Suppressor macrophage (primary cell): ENCODE measurements at regions not wholly inside any gene's neighbourhood (a gene's known extent, or its start where the extent isn't known, plus 50 kb on each side); places are given as distances from the start of the nearest gene placed in this dataset.

Experiments
- DNase-seq, 4 experiments: peaks; one replicate each; pipeline ENCODE4 v3.0.0-alpha.2; 2020 to 2022

DNA sequence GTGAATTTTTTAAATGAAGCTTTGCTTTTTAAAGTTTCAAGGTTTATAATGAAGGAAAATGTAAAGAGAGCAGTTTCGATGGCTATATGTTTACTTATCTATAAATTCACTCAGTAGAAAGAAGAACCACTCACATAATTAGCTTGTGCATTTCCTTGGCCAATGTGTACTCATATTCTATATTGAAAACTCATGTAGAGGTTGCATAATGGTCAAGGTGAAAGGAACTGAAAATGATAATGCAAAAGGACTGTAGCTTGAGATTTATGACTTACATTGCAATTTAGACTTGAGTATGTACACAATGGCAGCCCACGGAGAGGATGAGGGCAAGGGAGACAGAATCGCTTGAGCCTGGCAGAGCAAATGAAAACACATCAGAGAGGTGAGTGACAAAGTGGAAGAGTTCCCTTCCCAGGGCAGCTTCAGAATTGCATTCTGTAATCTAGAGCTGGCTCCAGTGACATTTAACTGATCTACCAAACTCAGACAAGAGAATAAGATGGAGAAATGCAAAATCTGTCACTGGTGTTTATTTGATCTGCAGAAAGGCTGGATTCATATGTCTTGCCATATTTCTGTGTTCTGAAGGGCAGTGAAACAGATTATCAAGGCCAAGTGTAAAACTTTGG, 191.8 kb downstream of the TMEM200A start:
- DNase-seq, result no peak

DNA sequence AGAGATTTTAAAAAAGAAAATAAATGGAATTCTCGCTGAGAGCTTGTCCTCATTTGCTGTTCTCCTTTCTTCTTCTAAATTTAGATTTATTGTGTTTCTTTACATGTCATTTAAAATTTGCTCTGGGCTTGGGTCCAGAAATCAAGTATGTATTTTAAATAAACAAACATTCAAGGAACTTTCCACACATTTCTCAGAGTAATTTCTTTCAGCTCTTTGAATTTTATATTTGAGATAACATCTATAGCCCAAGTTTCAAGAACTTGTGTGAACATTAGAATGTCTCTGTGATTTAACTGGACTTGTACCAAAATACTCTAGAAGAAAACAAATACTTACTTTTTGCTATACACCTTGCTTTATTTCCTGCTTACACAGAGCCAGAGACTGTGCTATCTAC, 192.3 kb downstream of the TMEM200A start:
- no peak for DNase-seq

DNA sequence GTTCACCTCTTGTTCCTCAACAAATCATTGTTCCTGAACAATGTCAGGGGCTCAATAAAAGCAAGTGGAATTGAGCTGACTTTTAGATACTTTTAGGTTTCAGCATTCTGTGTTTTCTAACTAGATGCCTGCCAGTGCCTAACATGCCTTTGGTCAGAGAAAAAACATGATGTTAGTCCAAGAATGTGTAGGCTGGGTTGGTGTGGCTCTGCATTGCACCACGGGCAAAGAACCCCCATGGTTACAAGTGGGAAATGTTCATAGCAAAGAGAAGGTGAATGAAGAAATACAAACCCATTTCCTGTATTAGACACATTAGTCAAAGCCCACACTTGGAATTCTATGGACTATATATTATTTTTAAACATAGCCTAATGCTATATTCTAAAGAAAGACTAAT, 193.3 kb downstream of the TMEM200A start:
- DNase-seq, result no peak

DNA sequence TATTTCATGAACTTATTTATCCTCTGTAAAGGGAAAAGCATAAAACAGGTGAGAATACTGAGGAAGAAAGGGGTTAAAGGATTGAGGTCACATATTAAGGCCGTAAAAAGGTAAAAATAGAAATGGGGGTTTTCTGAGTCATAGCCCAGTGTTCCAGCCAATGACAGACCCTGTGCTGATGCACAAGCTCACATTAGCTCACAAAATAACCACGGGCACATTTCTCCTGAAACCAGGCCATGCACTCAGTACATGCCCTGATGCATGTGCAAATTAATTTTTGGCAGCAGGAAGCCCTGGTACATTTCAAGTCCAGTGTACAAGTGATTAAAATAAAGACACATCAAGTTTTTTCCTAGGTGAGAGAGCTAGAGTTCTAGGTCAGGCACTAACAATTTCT, 194.4 kb downstream of the TMEM200A start:
- DNase-seq, result no peak

GRCh38 chr6:130561159-130561558, 195.3 kb downstream of the TMEM200A start:
- DNase-seq, result peak; percentile 9 to 44 (median 26)

- DNase-seq, result no peak
Observed at GRCh38 chr6:130565696-130566095, 199.9 kb downstream of the TMEM200A start.

DNA sequence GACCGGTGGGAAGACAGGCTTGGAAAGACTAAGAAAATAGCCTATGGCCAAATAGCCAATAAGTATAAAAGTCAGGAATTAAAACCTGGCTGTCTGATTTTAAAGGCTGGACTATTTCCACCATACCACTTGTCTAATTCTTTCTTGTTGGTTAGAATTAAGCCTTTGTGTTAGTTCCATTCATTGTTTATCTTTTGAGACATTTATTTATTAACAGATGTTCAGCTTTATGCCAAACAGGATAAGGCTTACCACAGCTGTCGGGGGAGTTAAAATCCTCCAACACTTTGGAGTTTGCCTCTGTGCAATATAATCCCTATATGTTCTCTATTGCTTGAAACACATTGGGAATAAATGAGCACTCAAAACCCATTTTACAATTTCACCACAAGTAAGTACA, 208.3 kb downstream of the TMEM200A start:
- no peak for DNase-seq

DNA sequence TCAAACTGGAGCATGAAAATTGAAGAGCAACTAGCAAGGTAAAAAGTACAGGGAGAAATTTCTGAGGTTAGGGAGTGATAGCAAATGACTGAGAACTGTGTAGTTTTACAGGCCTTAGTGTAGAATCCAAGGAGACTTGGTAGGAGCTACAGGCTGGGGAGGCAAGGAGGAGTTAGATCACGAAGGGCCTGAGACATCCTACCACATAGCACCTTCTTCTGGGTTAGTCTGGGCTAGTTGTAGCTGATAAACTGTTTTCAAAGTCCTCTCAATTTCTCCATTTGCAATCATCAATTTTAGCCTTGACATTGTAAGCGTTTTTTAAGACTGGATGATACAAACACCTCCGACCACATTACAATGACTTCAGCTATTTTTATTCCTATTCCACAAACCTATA, 209.7 kb downstream of the TMEM200A start:
- no peak for DNase-seq

DNA sequence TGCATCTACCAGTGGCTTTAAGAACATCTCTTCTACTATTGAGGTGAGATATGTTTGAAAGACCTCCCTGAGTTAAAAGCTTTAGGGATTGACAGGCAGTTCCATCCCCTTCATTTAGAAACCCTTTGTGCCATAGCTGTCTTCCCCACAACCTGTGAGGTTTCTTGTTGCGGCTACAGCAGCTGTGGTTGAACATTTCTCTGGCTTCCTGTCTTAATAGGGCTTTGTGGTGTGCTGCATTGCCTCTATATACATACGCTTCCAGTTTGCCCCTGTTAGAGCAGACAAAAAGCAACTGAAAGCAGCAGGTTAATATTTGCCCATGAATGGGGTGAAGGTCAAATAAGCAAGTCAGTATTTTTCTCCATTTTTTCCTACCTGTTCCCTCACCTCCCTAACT, 210.2 kb downstream of the TMEM200A start:
- no peak for DNase-seq

GRCh38 chr6:130577178-130577919, 211.5 kb downstream of the TMEM200A start:
- no peak for DNase-seq

DNA sequence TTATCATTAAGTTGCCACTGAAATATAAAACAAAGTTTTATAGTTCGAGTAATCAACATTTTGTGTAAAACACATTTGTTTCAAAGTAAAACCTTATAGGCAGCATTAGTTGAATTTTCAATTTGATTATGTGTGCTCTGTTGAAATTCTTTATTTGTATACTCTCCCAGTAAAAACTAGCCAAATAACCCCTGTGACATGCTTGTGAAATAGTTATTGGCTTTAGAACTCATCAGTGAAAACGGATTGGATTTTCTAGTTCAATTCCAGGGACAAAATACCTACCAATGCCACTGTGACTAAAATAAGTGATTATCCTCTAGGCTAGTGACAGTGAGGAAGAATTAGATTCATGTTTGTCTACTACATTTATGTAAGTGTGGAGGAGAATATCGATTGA, 212.9 kb downstream of the TMEM200A start:
- DNase-seq, result no peak

- no peak for DNase-seq
Observed at GRCh38 chr6:130583268-130583667, 217.5 kb downstream of the TMEM200A start.

GRCh38 chr6:130585587-130585986, 219.8 kb downstream of the TMEM200A start:
- no peak for DNase-seq

DNA sequence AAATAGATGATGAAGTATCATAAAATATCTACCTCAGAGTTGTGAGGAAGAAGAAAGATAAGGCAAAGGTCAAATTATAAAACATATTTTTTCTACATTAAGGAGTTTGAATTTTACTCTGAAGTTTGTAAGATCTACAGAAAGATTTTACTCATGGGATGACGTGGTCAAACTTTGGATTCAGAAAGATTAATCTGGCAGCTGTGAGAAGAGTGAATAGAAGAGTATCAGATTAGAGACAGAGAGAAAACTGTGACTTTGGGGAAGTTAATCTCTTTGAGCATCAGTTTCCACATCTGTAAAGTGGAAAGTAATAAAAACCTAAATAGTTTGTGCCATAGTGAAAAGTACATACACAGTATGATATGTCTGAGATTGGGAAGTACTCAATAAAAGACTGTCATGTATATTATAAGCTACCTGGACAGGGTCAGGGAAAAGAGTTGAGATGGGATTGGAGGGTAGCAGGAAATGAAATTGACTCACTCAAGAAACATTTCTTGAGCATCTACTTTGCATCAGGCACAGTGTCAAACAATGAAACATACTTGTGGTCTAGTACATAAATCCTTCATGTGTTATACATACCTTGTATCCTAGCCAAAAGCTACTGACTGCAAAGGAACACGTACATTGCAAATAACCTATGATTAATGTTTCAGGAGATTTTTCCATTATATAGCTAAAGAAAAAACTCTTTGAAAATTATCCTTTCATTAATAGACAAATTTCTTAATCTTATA, 222.1 kb downstream of the TMEM200A start:
- DNase-seq, result no peak

DNA sequence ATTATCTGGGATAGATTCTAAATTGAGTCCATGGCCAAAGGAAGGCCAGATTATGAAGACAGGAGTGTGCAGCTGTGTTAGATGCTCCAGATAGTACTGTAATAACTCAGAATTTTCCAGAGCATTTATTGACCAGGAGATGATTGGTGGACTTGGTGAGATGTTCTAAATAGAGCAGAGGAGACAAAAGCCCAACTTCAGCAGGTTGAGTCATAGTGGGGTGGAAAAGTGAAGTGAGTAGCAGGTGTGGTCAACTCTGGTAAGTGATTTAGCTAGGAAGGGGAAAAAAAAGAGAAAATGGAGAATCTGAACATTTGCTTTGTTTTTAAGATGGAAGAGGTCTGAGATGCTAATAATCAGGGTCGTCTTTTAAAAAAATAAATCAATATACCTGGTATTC, 227.4 kb downstream of the TMEM200A start:
- no peak for DNase-seq

DNA sequence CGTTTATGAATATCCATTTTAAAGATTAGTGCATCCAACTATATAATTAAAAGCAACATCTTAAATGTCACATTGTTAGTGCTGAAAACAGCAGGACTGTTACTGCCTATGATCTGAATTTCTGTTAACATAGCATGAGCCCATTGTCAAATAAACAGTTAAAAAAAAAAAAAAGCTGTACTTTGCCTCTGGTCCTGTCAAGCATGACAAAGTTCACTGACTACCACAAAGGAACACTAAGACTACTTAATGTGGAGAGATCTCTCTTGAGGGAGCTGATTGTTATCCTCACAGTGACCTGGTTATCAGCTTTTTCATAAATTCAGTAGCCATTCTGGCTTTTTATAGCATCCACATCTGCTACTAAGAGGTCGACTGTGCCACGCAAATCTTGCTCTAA, 228.1 kb downstream of the TMEM200A start:
- no peak for DNase-seq

DNA sequence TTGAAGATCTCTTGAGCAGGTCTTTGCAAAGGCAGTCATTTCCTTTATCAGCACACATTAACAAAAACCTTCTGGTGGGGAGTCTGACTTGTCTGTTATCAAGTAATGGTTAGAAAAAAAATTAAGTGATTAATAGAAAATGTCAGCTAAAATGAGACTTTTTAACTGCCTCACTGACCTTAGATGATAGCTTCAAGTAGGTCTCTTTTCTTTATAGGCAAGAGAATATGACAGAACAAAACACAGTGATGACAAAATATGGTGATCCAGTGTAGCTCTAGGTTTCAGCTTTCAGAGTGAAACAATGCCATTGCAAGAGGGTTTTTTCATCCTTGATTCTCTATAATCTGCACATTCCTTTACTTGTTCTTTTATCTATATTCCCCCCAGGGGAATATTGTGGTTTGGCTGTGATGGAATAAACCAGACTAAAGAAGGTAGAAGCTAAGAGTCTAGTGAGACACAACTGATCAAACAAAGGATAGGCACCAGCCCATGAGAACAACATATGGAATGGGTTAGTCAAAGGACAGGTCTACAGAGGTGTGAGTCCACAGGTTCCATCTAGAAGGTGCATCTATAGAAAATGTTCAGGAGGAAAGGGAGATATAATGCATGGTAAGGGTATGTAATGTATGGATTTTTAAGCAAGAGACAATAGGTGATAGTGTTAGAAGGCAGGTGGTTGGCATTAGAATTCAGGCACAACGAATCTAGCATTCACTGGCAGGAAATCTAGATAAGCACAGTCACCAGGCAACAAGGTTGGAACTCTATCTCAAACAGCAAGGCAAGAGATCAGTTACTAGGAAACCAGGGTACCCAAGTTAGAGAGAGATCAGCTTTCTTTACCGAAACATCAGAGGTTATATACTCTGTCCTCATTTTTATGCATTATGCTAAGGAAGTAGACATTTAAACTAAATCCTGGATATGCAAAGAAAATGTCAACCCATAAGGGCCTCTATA, 228.9 kb upstream of the SMLR1 start:
- DNase-seq, result no peak

DNA sequence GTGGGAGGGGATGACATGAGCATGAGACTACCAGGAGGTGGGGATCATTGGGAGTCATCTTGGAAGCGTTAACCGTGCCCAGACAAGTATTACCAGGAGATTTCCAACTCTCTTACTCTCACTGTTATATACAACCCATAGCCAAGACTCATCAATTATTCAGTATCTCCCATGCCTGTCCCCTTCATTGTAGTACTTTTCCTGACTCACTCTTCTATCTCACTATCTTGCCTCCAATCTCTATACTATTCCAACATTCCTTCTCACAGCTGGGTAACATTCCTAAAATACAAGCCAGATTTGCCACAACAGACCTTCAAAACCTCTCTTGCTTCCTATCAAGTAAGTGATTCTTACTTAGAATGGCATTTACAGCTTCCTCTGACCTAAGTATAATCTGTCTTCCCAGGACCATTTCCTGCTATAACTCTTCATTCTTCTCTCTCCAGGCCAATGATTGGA, 226.3 kb upstream of the SMLR1 start:
- no peak for DNase-seq

DNA sequence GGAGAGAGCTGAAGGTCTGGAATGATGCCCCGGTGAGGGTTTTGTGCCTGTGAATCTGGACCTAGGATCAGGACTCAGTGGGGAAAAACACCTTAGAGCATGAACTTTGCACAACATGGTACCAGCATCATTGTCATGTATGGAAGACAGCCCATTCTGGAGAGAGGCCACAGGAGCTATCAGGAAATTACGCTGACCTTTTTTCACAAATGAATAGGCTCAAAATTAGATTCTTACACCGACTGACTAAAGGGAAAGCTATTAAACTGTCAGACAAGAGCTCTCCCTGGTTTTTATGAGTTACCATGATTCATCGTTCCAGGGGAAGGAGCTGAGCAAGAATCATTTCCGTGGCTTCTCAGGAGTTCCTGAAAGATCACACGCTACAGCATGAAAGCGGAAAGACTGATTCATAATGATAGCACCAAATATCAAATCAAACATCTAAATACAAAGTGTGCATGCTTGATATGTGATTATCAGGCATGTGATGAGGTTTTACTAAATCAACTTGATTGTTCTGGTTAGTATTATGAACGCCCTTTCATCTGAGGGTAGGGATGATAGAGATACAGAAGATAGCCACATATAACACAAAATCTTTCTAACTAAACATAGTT, 224.9 kb upstream of the SMLR1 start:
- DNase-seq, result peak in 3 of 4 experiments; percentile 3 to 27 (median 23)

DNA sequence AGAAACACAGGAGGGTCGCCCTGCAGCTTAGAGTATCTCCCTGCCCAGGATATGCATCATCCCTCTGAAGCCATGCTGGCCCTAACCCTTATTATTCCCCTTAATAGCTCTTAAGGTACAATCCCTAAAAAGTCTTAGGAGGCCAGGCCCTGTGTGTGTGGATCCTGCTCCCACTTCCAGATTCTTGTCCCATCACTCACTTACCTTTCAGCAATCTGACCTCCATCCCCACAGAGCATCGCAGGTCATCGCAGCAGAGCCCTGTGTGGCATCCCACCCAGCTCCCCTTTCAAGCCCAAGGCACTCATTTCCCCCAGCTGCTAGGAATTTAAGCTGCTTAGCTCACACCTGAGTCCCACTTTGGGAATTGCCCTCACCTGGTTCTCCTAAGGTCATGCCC, 223.8 kb upstream of the SMLR1 start:
- no peak for DNase-seq

DNA sequence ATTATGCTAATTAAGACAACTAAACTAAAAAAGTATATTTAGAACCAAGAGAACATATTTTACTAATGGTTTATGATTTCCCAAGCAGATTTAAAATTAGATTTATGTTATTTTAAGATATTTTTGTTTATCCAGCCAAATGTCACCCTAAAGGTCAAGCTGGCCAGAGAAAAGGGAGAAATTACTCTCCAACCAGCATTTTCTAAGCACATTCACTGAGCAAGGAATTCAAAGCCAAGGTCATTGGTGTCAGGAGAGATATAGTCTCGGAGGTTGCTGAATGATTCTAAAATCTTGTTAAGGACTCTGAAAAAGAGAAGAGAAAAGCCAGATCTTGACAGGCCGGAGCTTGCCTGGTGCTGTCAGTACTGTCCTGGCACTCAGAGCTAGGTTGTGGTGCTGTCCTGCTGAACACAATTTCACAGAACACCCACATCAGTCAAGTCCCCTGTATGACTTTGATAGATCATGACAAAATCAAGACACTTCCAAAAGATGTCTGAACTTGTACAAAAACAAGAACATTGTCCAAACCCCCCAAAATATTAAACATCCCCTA, 222.3 kb upstream of the SMLR1 start:
- DNase-seq, result no peak

GRCh38 chr6:130610303-130610702, 216.9 kb upstream of the SMLR1 start:
- no peak for DNase-seq
